ENCODE measurements at regions not wholly inside any gene's neighbourhood (a gene's known extent, or its start where the extent isn't known, plus 50 kb on each side); places are given as distances from the start of the nearest gene placed in this dataset.

- intact Hi-C loops (cut with DNase I): no loop called here
- no peak overlapping the region for H3K4me3 ChIP-seq
- DNase-seq (no peak), ATAC-seq (no peak)
- no peaks in the 10 kb centered on the region for H3K9me3 ChIP-seq
- H3K27me3 ChIP-seq (ENCODE audit: low read depth): no peaks in the 10 kb centered on the region
- no peak for TF ChIP-seq CTCF (IDR thresholded peaks at IDR 0.05)
- H3K27ac ChIP-seq: no peak overlapping the region
- H3K4me1 ChIP-seq: no peaks in the 10 kb centered on the region
- H3K36me3 ChIP-seq: no peaks in the 10 kb centered on the region
These were observed 135.9 kb upstream of the ADAMTSL1 start for GRCh38 chr9:18338042-18338441.

GRCh38 chr9:18343784-18344183, 130.2 kb upstream of the ADAMTSL1 start:
- TF ChIP-seq CTCF (IDR thresholded peaks at IDR 0.05): no peak
- Histone ChIP-seq H3K27ac (no peak overlapping the region), H3K36me3 (no peaks in the 10 kb centered on the region), H3K4me1 (no peaks in the 10 kb centered on the region), H3K4me3 (no peak overlapping the region), H3K27me3 (ENCODE audit: low read depth) (no peaks in the 10 kb centered on the region), H3K9me3 (no peaks in the 10 kb centered on the region)
- intact Hi-C loops (cut with DNase I): no loop called here
- ATAC-seq (no peak), DNase-seq (no peak)

GRCh38 chr9:18346745-18347144, 127.2 kb upstream of the ADAMTSL1 start:
- H3K9me3 ChIP-seq: no peaks in the 10 kb centered on the region
- H3K27me3 ChIP-seq (ENCODE audit: low read depth): no peaks in the 10 kb centered on the region
- ATAC-seq (no peak), DNase-seq (no peak)
- no peak overlapping the region for H3K4me3 ChIP-seq
- H3K36me3 ChIP-seq: no peaks in the 10 kb centered on the region
- intact Hi-C loops (cut with DNase I): no loop called here
- no peak overlapping the region for H3K27ac ChIP-seq
- no peaks in the 10 kb centered on the region for H3K4me1 ChIP-seq
- TF ChIP-seq CTCF (IDR thresholded peaks at IDR 0.05): no peak

- Histone ChIP-seq H3K4me3 (no peak overlapping the region), H3K4me1 (no peaks in the 10 kb centered on the region), H3K36me3 (no peaks in the 10 kb centered on the region), H3K27me3 (ENCODE audit: low read depth) (no peaks in the 10 kb centered on the region), H3K27ac (no peak overlapping the region), H3K9me3 (no peaks in the 10 kb centered on the region)
- TF ChIP-seq CTCF (IDR thresholded peaks at IDR 0.05): no peak
- intact Hi-C loops (cut with DNase I): no loop called here
- ATAC-seq (no peak), DNase-seq (no peak)
These were observed 126.4 kb upstream of the ADAMTSL1 start for GRCh38 chr9:18347386-18348082.

GRCh38 chr9:18348083-18348475, 125.9 kb upstream of the ADAMTSL1 start:
- intact Hi-C loops (cut with DNase I): no loop called here

More at GRCh38 chr9:18348083-18348475, 125.9 kb upstream of the ADAMTSL1 start:
- ATAC-seq (no peak), DNase-seq (no peak)
- no peaks in the 10 kb centered on the region for H3K27me3 ChIP-seq (ENCODE audit: low read depth)
- no peak overlapping the region for H3K27ac ChIP-seq
- H3K9me3 ChIP-seq: no peaks in the 10 kb centered on the region
- TF ChIP-seq CTCF (IDR thresholded peaks at IDR 0.05): no peak
- H3K36me3 ChIP-seq: no peaks in the 10 kb centered on the region
- H3K4me3 ChIP-seq: no peak overlapping the region
- H3K4me1 ChIP-seq: no peaks in the 10 kb centered on the region
